GM12865 (cell line): ENCODE measurements at regions not wholly inside any gene's neighbourhood (a gene's known extent, or its start where the extent isn't known, plus 50 kb on each side); places are given as distances from the start of the nearest gene placed in this dataset.

ENCODE experiments used
- DNase-seq: peaks from one replicate; pipeline ENCODE4 v3.0.0; 2010; ENCODE audit warnings: low read depth
- H3K4me3 ChIP-seq: 2 replicates; pipeline ENCODE4 v1.5.1; 2011; ENCODE audit warnings: mild to moderate bottlenecking, low read depth, low read length, control low read depth
- CTCF ChIP-seq: IDR thresholded peaks from 2 replicates; pipeline ENCODE4 v1.5.1; 2011; ENCODE audit warnings: low read length, control low read depth, low read depth, inconsistent platforms; ENCODE audit not compliant: insufficient read depth; ENCODE audit errors: missing control alignments

GRCh38 chr11:103582351-103582909, 454.0 kb upstream of the DDI1 start:
- H3K4me3 ChIP-seq, result no peak overlapping the region
- TF ChIP-seq CTCF, result no peak
- DNase-seq, result no peak

- no peak for DNase-seq
- TF ChIP-seq CTCF, result no peak
Measured at GRCh38 chr11:103584021-103584420, 452.4 kb upstream of the DDI1 start.

GRCh38 chr11:103584720-103585119, 451.7 kb upstream of the DDI1 start:
- DNase-seq, result no peak
- TF ChIP-seq CTCF, result no peak
- no peak overlapping the region for H3K4me3 ChIP-seq

More at GRCh38 chr11:103584021-103584420, 452.4 kb upstream of the DDI1 start:
- no peak overlapping the region for H3K4me3 ChIP-seq

GRCh38 chr11:103585401-103585800, 451.0 kb upstream of the DDI1 start:
- no peak overlapping the region for H3K4me3 ChIP-seq
- DNase-seq, result no peak
- no peak for TF ChIP-seq CTCF

GRCh38 chr11:103585911-103586310, 450.5 kb upstream of the DDI1 start:
- no peak overlapping the region for H3K4me3 ChIP-seq
- DNase-seq, result no peak

GRCh38 chr11:103586756-103587155, 449.7 kb upstream of the DDI1 start:
- no peak for TF ChIP-seq CTCF
- H3K4me3 ChIP-seq, result no peak overlapping the region
- no peak for DNase-seq

More at GRCh38 chr11:103585911-103586310, 450.5 kb upstream of the DDI1 start:
- no peak for TF ChIP-seq CTCF

- no peak for DNase-seq
- H3K4me3 ChIP-seq, result no peak overlapping the region
- no peak for TF ChIP-seq CTCF
Measured at GRCh38 chr11:103587901-103588788, 448.3 kb upstream of the DDI1 start.
